ENCODE measurements at regions not wholly inside any gene's neighbourhood (a gene's known extent, or its start where the extent isn't known, plus 50 kb on each side); places are given as distances from the start of the nearest gene placed in this dataset.

- H3K4me3 ChIP-seq (ENCODE audit: low read length in 3 of 3): no peak overlapping the region
- no peak for FAIRE-seq
- no peaks in the 10 kb centered on the region for H3K9me3 ChIP-seq (ENCODE audit: control insufficient read depth in 2 of 3, insufficient read depth in 1 of 3, low read length in 3 of 3)
- H3K36me3 ChIP-seq (ENCODE audit: control insufficient read depth in 2 of 3, insufficient read depth in 3 of 3, low read length in 3 of 3): no peaks in the 10 kb centered on the region
- peak in 2 of 5 donors; percentile 13 to 26 for DNase-seq
- no peaks in the 10 kb centered on the region for H3K4me1 ChIP-seq (ENCODE audit: control insufficient read depth in 2 of 3, insufficient read depth in 2 of 3, low read depth in 1 of 3, low read length in 3 of 3)
- no peak overlapping the region for H3K27ac ChIP-seq (ENCODE audit: low read depth in 2 of 2, low read length in 2 of 2)
- intact Hi-C loops (cut with DNase I): no loop called here
- TF ChIP-seq CTCF (IDR thresholded peaks at IDR 0.05; ENCODE audit: borderline replicate concordance, extremely low read depth, insufficient read depth): no peak
- H3K9ac ChIP-seq (ENCODE audit: low read length in 3 of 3): no peak overlapping the region
- H3K27me3 ChIP-seq (ENCODE audit: control insufficient read depth, insufficient read depth, low read length): no peaks in the 10 kb centered on the region
These were observed 219.4 kb upstream of the CELF2 start for GRCh38 chr10:10798102-10798863.

GRCh38 chr10:10798864-10799192, 218.8 kb upstream of the CELF2 start:
- Histone ChIP-seq H3K9me3 (ENCODE audit: control insufficient read depth in 2 of 3, insufficient read depth in 1 of 3, low read length in 3 of 3) (no peaks in the 10 kb centered on the region), H3K9ac (ENCODE audit: low read length in 3 of 3) (no peak overlapping the region), H3K4me1 (ENCODE audit: control insufficient read depth in 2 of 3, insufficient read depth in 2 of 3, low read depth in 1 of 3, low read length in 3 of 3) (no peaks in the 10 kb centered on the region), H3K27me3 (ENCODE audit: control insufficient read depth, insufficient read depth, low read length) (no peaks in the 10 kb centered on the region), H3K36me3 (ENCODE audit: control insufficient read depth in 2 of 3, insufficient read depth in 3 of 3, low read length in 3 of 3) (no peaks in the 10 kb centered on the region), H3K4me3 (ENCODE audit: low read length in 3 of 3) (no peak overlapping the region), H3K27ac (ENCODE audit: low read depth in 2 of 2, low read length in 2 of 2) (no peak overlapping the region)
- DNase-seq: no peak
- intact Hi-C loops (cut with DNase I): no loop called here
- no peak for TF ChIP-seq CTCF (IDR thresholded peaks at IDR 0.05; ENCODE audit: borderline replicate concordance, extremely low read depth, insufficient read depth)
- no peak for FAIRE-seq

GRCh38 chr10:10800961-10801360, 216.7 kb upstream of the CELF2 start:
- no peak for FAIRE-seq
- H3K36me3 ChIP-seq (ENCODE audit: control insufficient read depth in 2 of 3, insufficient read depth in 3 of 3, low read length in 3 of 3): no peaks in the 10 kb centered on the region
- no peak overlapping the region for H3K27ac ChIP-seq (ENCODE audit: low read depth in 2 of 2, low read length in 2 of 2)
- TF ChIP-seq CTCF (IDR thresholded peaks at IDR 0.05; ENCODE audit: borderline replicate concordance, extremely low read depth, insufficient read depth): no peak
- intact Hi-C loops (cut with DNase I): no loop called here
- no peak for DNase-seq
- no peak overlapping the region for H3K9ac ChIP-seq (ENCODE audit: low read length in 3 of 3)
- H3K9me3 ChIP-seq (ENCODE audit: control insufficient read depth in 2 of 3, insufficient read depth in 1 of 3, low read length in 3 of 3): no peaks in the 10 kb centered on the region
- H3K27me3 ChIP-seq (ENCODE audit: control insufficient read depth, insufficient read depth, low read length): no peaks in the 10 kb centered on the region
- H3K4me1 ChIP-seq (ENCODE audit: control insufficient read depth in 2 of 3, insufficient read depth in 2 of 3, low read depth in 1 of 3, low read length in 3 of 3): no peaks in the 10 kb centered on the region
- no peak overlapping the region for H3K4me3 ChIP-seq (ENCODE audit: low read length in 3 of 3)

GRCh38 chr10:10803278-10803677, 214.4 kb upstream of the CELF2 start:
- Histone ChIP-seq H3K27me3 (ENCODE audit: control insufficient read depth, insufficient read depth, low read length) (no peaks in the 10 kb centered on the region), H3K4me3 (ENCODE audit: low read length in 3 of 3) (no peak overlapping the region), H3K36me3 (ENCODE audit: control insufficient read depth in 2 of 3, insufficient read depth in 3 of 3, low read length in 3 of 3) (no peaks in the 10 kb centered on the region), H3K27ac (ENCODE audit: low read depth in 2 of 2, low read length in 2 of 2) (no peak overlapping the region), H3K9me3 (ENCODE audit: control insufficient read depth in 2 of 3, insufficient read depth in 1 of 3, low read length in 3 of 3) (no peaks in the 10 kb centered on the region), H3K4me1 (ENCODE audit: control insufficient read depth in 2 of 3, insufficient read depth in 2 of 3, low read depth in 1 of 3, low read length in 3 of 3) (no peaks in the 10 kb centered on the region), H3K9ac (ENCODE audit: low read length in 3 of 3) (no peak overlapping the region)
- FAIRE-seq: no peak
- DNase-seq: no peak
- intact Hi-C loops (cut with DNase I): no loop called here
- no peak for TF ChIP-seq CTCF (IDR thresholded peaks at IDR 0.05; ENCODE audit: borderline replicate concordance, extremely low read depth, insufficient read depth)

Data from kidney (tissue), 13 donors.